Gastrocnemius medialis (tissue), 4 donors: ENCODE measurements at regions not wholly inside any gene's neighbourhood (a gene's known extent, or its start where the extent isn't known, plus 50 kb on each side); places are given as distances from the start of the nearest gene placed in this dataset.
A peak's percentile ranks its signal among the peaks of the same experiment; 100 is the strongest.

Experiments used
- ATAC-seq, 2 donors: fragments of 150-250 bp; one replicate each; pipeline ENCODE4 v1.9.1; 2016
- DNase-seq, 2 donors: peaks; one replicate each; pipeline ENCODE4 v3.0.0-alpha.2; 2019
- H3K27ac ChIP-seq, 4 donors: fragments of 200-600 bp; sonication (generic); 1 replicate in 1 of 4; 2 replicates in 3 of 4; pipeline ENCODE4 v1.5.1; 2016 to 2018; ENCODE audit warnings: mild to moderate bottlenecking in 2 of 4, moderate library complexity in 1 of 4
- H3K27me3 ChIP-seq, 3 donors: fragments of 200-600 bp; sonication (generic) in 2 of 3; 1 replicate in 1 of 3; 2 replicates in 2 of 3; pipeline versions ENCODE4 v1.5.1 to v1.6.0; 2016 to 2019; ENCODE audit warnings: mild to moderate bottlenecking in 1 of 3, moderate library complexity in 1 of 3
- H3K36me3 ChIP-seq, 2 donors: fragments of 200-600 bp; sonication (generic) in 1 of 2; one replicate each; pipeline ENCODE4 v1.5.1; 2017 to 2018
- H3K4me1 ChIP-seq, 2 donors: fragments of 200-600 bp; sonication (generic) in 1 of 2; one replicate each; pipeline ENCODE4 v1.5.1; 2016 to 2017; ENCODE audit warnings: mild to moderate bottlenecking in 2 of 2
- H3K4me3 ChIP-seq, 4 donors: fragments of 200-600 bp; sonication (generic) in 3 of 4; 1 replicate in 1 of 4; 2 replicates in 3 of 4; pipeline ENCODE4 v1.5.1; 2016 to 2019; ENCODE audit warnings: mild to moderate bottlenecking in 2 of 4
- H3K9me3 ChIP-seq, 3 donors: fragments of 200-600 bp; sonication (generic) in 2 of 3; 1 replicate in 1 of 3; 2 replicates in 2 of 3; pipeline ENCODE4 v1.5.1; 2016 to 2019
- CTCF ChIP-seq, 5 experiments: fragments of 450-650 bp in 3 of 5; fragments of 200-600 bp in 2 of 5; sonication (generic) in 2 of 5; IDR thresholded peaks in 4 of 5; conservative IDR thresholded peaks in 1 of 5; 1 replicate in 4 of 5; 2 replicates in 1 of 5; pipeline ENCODE4 v1.5.1; 2016 to 2019; ENCODE audit warnings: antibody characterized with exemption in 5 of 5, mild to moderate bottlenecking in 3 of 5, moderate library complexity in 3 of 5
- POLR2A ChIP-seq, 2 donors: fragments of 450-650 bp; IDR thresholded peaks; one replicate each; pipeline ENCODE4 v1.6.1; 2017; ENCODE audit warnings: antibody characterized with exemption in 2 of 2, mild to moderate bottlenecking in 2 of 2, moderate library complexity in 2 of 2
- in situ Hi-C, 4 donors: fragments of 200-750 bp; cut with MboI; loops; one replicate each; pipeline versions ENCODE4 v1.15.0 to v1.8.0; 2017; ENCODE audit warnings: low sequenced_read_pairs in 4 of 4
- intact Hi-C: fragments of 100-400 bp; cut with DNase I; formaldehyde crosslinking; loops from one replicate; pipeline ENCODE4 v1.15.1; 2023; ENCODE audit warnings: low total_unique reads

- Histone ChIP-seq H3K4me3 (no peak overlapping the region), H3K27me3 (no peaks in the 10 kb centered on the region), H3K9me3 (no peaks in the 10 kb centered on the region), H3K27ac (no peak overlapping the region), H3K4me1 (no peaks in the 10 kb centered on the region), H3K36me3 (no peaks in the 10 kb centered on the region)
- DNase-seq (no peak), ATAC-seq (no peak)
- in situ Hi-C loops, result no loop called here
- intact Hi-C loops, result no loop called here
- no peak for TF ChIP-seq POLR2A (IDR thresholded peaks at IDR 0.05)
- TF ChIP-seq CTCF (IDR thresholded peaks at IDR 0.05 in 4 of 5, conservative IDR thresholded peaks at IDR 0.05 in 1 of 5), result no peak
Observed at GRCh38 chr9:12934545-12935272, 159.9 kb downstream of the LURAP1L start.

GRCh38 chr9:12935714-12936113 is 160.9 kb downstream of the LURAP1L start:
- TF ChIP-seq CTCF (IDR thresholded peaks at IDR 0.05 in 4 of 5, conservative IDR thresholded peaks at IDR 0.05 in 1 of 5), result no peak
- no peak for TF ChIP-seq POLR2A (IDR thresholded peaks at IDR 0.05)
- intact Hi-C loops, result no loop called here
- in situ Hi-C loops, result no loop called here
- Histone ChIP-seq H3K27me3 (no peaks in the 10 kb centered on the region), H3K27ac (no peak overlapping the region), H3K9me3 (no peaks in the 10 kb centered on the region), H3K4me1 (no peaks in the 10 kb centered on the region), H3K36me3 (no peaks in the 10 kb centered on the region), H3K4me3 (no peak overlapping the region)
- DNase-seq, result no peak
- ATAC-seq, result peak; percentile 58 to 78

GRCh38 chr9:12954441-12954840 is 179.6 kb downstream of the LURAP1L start:
- no peaks in the 10 kb centered on the region for H3K36me3 ChIP-seq
- DNase-seq, result no peak
- no peak overlapping the region for H3K4me3 ChIP-seq
- no peak overlapping the region for H3K27ac ChIP-seq
- no peak for TF ChIP-seq POLR2A (IDR thresholded peaks at IDR 0.05)
- H3K9me3 ChIP-seq, result no peaks in the 10 kb centered on the region
- in situ Hi-C loops (no loop called here), intact Hi-C loops (no loop called here)
- ATAC-seq, result no peak
- H3K4me1 ChIP-seq, result no peaks in the 10 kb centered on the region
- H3K27me3 ChIP-seq, result no peaks in the 10 kb centered on the region

GRCh38 chr9:12955510-12956163 is 180.8 kb downstream of the LURAP1L start:
- H3K36me3 ChIP-seq, result no peaks in the 10 kb centered on the region
- no peaks in the 10 kb centered on the region for H3K4me1 ChIP-seq
- no peaks in the 10 kb centered on the region for H3K27me3 ChIP-seq
- intact Hi-C loops, result no loop called here
- ATAC-seq (no peak), DNase-seq (no peak)
- H3K4me3 ChIP-seq, result no peak overlapping the region
- H3K9me3 ChIP-seq, result no peaks in the 10 kb centered on the region
- TF ChIP-seq CTCF (IDR thresholded peaks at IDR 0.05 in 4 of 5, conservative IDR thresholded peaks at IDR 0.05 in 1 of 5) (no peak), POLR2A (IDR thresholded peaks at IDR 0.05) (no peak)
- in situ Hi-C loops, result no loop called here
- H3K27ac ChIP-seq, result no peak overlapping the region

GRCh38 chr9:12956261-12956660 is 181.4 kb downstream of the LURAP1L start:
- Histone ChIP-seq H3K4me3 (no peak overlapping the region), H3K27ac (no peak overlapping the region), H3K27me3 (no peaks in the 10 kb centered on the region), H3K4me1 (no peaks in the 10 kb centered on the region), H3K9me3 (no peaks in the 10 kb centered on the region), H3K36me3 (no peaks in the 10 kb centered on the region)
- no peak for ATAC-seq
- TF ChIP-seq POLR2A (IDR thresholded peaks at IDR 0.05) (no peak), CTCF (IDR thresholded peaks at IDR 0.05 in 4 of 5, conservative IDR thresholded peaks at IDR 0.05 in 1 of 5) (no peak)
- intact Hi-C loops (no loop called here), in situ Hi-C loops (no loop called here)
- DNase-seq, result no peak
